ENCODE measurements at regions not wholly inside any gene's neighbourhood (a gene's known extent, or its start where the extent isn't known, plus 50 kb on each side); places are given as distances from the start of the nearest gene placed in this dataset.

DNA sequence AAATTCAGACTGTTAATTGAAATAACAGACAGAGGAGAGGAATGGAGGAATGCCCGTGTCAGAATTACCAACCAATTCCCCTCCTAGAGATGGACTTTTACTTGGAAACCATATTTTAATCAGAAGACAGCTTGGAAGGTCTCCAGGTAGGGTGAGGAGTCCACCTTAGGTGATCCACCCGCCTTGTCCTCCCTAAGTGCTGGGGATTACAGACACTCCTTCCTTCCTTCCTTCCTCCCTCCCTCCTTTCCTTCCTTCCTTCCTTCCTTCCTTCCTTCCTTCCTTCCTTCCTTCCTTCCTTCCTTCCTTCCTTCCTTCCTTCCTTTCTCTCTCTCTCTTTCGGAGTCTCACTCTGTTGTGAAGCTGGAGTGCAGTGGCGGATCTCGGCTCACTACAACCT is 328.0 kb downstream of the RAPGEF2 start:
- H3K4me3 Mint-ChIP-seq, result no peak overlapping the region
- no peak overlapping the region for H3K27ac Mint-ChIP-seq
- H3K27me3 Mint-ChIP-seq, result peaks cover 2% of the 10 kb centered on the region
- no peaks in the 10 kb centered on the region for H3K9me3 Mint-ChIP-seq
- H3K4me1 Mint-ChIP-seq, result peaks cover 0 to 5% (median 2%) of the 10 kb centered on the region in 3 donors
- H3K36me3 Mint-ChIP-seq, result no peaks in the 10 kb centered on the region

DNA sequence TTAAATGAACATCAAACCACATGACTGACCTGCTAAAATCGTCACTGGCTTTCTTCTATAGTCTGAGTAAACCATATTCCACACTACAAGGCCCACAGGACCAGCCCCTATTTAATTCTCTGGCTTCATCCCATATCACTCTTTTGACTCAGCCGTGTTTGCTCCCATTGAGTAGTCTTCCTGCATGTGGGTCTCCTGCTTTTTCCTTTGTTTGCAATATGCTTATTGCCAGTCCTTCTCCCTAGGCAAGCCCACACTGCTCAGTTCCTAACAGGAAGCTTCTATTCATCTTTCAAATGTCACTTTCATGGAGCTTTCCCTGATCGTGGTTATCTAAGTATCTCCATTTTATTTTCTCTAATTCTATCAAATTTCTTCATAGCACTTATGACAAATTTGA is 329.6 kb downstream of the RAPGEF2 start:
- Mint-ChIP-seq H3K4me3 (no peak overlapping the region), H3K27ac (no peak overlapping the region), H3K27me3 (peaks cover 2% of the 10 kb centered on the region), H3K36me3 (no peaks in the 10 kb centered on the region), H3K4me1 (peaks cover 0 to 5% (median 2%) of the 10 kb centered on the region in 3 donors), H3K9me3 (no peaks in the 10 kb centered on the region)

DNA sequence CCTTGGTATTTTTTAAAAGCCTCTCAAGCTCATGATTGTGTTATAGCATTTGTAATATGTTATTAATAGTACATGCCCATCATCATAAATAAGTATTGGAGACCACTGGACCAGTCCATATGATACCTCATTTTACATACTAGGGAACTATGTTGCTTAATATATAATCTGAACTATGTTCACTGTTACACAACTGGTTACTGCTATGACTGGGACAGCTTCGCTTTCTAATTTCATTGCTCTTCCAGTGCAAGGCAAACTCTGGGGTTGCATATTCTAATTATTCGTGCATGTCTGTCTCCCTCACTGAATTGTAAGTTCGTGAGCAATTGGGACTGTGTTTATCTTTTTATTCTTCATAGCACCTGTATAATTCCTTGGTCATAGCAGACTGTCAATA is 330.5 kb downstream of the RAPGEF2 start:
- Mint-ChIP-seq H3K36me3 (no peaks in the 10 kb centered on the region), H3K4me1 (peaks cover 0 to 5% (median 2%) of the 10 kb centered on the region in 3 donors), H3K4me3 (no peak overlapping the region), H3K27ac (no peak overlapping the region), H3K9me3 (no peaks in the 10 kb centered on the region), H3K27me3 (peaks cover 2% of the 10 kb centered on the region)

DNA sequence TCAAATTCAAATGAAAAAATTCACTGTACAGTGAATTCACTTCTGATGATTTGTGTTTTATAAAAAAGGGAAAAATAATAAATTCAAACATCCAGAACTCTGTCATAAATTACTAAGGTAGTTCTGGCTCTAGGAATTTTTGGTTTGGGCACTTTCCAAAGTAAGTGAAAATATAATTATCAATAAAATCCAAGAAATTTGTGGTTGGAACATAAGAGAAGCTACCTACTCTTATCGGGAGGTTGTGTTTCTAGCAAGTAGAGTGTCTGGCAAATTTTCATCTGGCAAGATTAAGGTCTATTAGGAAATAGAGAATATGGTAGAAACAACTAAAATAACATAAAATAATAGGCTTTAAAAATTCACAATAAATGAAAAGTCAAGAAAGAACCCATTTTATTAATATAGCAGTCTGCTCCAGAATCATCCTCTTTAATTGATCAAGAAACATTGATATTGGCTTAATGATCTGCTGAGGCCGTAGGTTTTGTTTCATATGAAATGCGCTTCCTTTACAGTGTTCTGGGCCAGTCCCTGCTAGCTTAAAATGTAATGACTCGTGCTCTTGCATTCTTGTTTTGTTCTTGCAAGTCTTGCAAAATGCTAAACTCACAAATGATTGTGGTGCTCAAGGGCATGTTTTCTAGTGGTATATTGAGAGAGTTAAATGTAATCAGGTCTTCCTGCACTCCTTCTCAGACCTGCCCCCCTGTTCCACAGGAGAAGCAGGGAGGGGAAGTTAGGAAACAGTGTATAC is 331.4 kb downstream of the RAPGEF2 start:
- Mint-ChIP-seq H3K27ac (peak overlapping the region in 1 of 3 donors; percentile 64), H3K4me1 (peaks cover 0 to 5% (median 2%) of the 10 kb centered on the region in 3 donors), H3K27me3 (peaks cover 4% of the 10 kb centered on the region), H3K36me3 (no peaks in the 10 kb centered on the region), H3K4me3 (no peak overlapping the region), H3K9me3 (no peaks in the 10 kb centered on the region)

DNA sequence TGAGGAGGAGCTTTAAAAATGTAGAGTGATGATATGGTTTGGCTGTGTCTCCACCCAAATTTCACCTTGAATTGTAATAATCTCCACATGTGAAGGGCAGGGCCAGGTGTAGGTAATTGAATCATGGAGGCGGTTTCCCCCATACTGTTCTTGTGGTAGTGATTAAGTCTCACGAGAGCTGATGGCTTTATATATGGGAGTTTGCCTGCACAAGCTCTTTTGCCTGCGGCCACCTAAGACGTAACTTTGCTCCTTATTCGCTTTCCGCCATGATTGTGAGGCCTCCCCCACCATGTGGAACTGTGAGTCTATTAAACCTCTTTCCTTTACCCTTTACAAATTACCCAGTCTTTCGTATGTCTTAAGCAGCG is 332.0 kb downstream of the RAPGEF2 start:
- peak overlapping the region in 1 of 3 donors; percentile 64 for H3K27ac Mint-ChIP-seq

DNA sequence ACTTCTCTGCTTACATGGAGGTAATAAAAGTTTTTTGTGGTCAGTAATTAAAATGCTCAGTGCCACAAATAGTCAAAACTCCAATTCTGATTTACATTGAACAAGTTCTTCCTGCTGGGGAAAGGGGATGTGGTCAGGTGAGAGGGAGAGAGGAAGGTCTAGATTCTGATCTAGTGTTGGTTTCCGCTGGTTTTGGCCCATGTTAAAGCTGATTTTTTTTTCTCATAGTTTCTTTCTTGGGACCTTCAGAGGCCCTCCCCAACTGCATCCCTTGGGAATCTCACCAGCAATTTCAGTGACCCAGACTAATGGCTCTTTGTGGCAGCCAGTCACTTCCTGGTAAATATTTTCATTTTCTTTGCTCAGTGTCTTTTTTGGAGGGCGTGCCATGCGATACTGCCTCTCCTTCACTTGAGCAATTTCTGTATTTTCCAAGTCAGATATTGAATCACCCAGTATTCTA is 332.7 kb downstream of the RAPGEF2 start:
- peaks cover 4% of the 10 kb centered on the region for H3K27me3 Mint-ChIP-seq
- no peaks in the 10 kb centered on the region for H3K36me3 Mint-ChIP-seq
- H3K4me1 Mint-ChIP-seq, result peaks cover 0 to 5% (median 0%) of the 10 kb centered on the region in 3 donors
- H3K27ac Mint-ChIP-seq, result no peak overlapping the region
- no peak overlapping the region for H3K4me3 Mint-ChIP-seq
- H3K9me3 Mint-ChIP-seq, result no peaks in the 10 kb centered on the region

More for the DNA sequence above, 332.0 kb downstream of the RAPGEF2 start:
- H3K4me3 Mint-ChIP-seq, result no peak overlapping the region
- H3K4me1 Mint-ChIP-seq, result peaks cover 0 to 5% (median 2%) of the 10 kb centered on the region in 3 donors
- H3K36me3 Mint-ChIP-seq, result no peaks in the 10 kb centered on the region
- H3K27me3 Mint-ChIP-seq, result peaks cover 4% of the 10 kb centered on the region
- H3K9me3 Mint-ChIP-seq, result no peaks in the 10 kb centered on the region

DNA sequence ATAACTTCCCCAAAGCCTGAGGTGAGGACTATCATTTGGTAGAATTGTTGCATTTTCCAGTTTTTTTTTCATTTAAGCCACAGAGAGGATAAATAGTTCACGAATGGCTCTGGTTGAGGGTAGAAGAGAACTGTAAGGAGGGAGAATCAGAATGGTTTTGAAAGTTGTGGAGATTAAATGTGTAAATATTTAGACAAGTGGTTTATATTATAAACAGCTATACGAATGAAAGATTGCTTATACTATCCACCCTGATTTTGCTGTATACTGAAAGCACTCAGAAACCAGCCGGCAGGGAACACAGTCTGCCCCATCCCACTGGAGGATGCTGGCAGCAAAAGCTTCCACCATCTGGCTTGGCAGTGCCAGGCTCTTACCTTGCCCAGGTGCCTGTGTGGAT is 341.1 kb downstream of the RAPGEF2 start:
- Mint-ChIP-seq H3K4me3 (no peak overlapping the region), H3K27me3 (peaks cover 6% of the 10 kb centered on the region), H3K36me3 (no peaks in the 10 kb centered on the region), H3K9me3 (no peaks in the 10 kb centered on the region), H3K4me1 (no peaks in the 10 kb centered on the region), H3K27ac (no peak overlapping the region)

DNA sequence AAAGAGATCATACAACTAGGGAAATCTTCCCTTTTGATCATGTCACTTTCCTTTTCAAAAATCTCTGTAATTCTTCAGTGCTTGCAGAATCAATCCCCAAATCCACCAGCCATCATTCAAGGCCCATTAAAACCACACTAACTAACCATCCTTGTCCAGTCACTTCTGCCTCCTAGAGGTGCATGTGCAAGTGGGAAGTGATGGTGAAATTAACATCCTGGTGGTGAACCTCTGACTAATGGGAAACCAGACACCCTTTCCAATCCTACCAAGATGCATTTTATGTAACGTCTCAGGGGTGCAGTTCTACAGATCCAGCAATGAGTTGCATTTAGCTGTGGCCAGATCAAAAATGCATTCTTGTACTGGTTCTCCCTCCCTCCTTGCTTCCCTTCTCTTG is 341.8 kb downstream of the RAPGEF2 start:
- H3K27ac Mint-ChIP-seq, result no peak overlapping the region
- no peaks in the 10 kb centered on the region for H3K4me1 Mint-ChIP-seq
- no peak overlapping the region for H3K4me3 Mint-ChIP-seq
- H3K36me3 Mint-ChIP-seq, result no peaks in the 10 kb centered on the region
- no peaks in the 10 kb centered on the region for H3K9me3 Mint-ChIP-seq
- peaks cover 6% of the 10 kb centered on the region for H3K27me3 Mint-ChIP-seq

DNA sequence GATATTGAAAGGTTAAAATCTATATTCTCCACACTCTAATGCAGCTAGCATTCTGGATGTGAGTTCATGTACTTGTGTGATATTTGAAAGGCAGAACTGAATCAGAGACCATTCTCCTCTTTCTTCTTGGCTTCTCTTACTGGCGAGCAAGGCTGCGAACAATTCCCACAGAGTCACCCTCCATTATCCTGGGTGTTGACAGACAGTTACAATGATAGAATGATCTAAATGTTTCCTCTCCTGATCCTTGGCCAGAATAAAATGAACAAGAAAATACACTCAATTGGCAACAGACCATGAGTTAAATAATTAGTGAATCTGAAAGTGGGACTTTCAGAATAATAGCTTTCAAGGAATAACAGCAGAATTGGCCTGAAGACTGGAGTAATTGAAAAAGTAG is 342.8 kb downstream of the RAPGEF2 start:
- Mint-ChIP-seq H3K4me3 (no peak overlapping the region), H3K4me1 (no peaks in the 10 kb centered on the region), H3K36me3 (no peaks in the 10 kb centered on the region), H3K27me3 (peaks cover 6% of the 10 kb centered on the region), H3K27ac (no peak overlapping the region), H3K9me3 (no peaks in the 10 kb centered on the region)

DNA sequence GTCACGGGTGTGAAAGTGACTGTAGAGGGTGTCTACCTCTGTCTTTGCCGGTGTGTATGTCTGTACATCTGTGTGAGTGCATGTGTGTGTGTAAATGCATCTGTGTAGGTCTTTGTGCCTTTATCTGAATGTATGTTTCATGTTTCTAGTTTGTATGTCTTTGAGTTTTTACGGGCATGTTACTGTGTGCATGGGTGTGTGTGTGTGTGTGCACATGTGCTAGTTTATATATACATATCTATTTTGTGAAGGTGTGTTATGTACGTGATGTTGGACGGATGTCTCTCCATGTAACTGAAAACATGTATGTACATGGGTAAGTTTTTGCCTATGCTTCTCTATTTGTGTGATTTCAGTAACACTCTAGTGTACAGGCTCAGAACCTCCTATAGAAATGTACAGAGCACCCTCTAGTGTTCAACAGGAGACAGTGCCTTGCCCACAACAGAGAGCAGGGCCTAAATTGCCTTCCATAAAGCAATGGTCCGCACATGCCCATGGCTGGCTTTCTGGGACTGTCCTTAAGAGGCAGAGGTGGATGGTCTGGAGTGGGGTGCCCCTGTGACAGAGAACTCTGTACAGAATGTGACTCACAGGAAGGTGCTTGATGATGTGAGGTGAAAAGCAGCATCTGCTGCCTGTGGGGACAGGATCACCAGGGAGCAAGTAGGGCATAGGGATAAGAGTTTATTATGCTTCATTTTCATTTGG is 343.5 kb downstream of the RAPGEF2 start:
- Mint-ChIP-seq H3K36me3 (no peaks in the 10 kb centered on the region), H3K4me3 (no peak overlapping the region), H3K27me3 (peaks cover 6% of the 10 kb centered on the region), H3K27ac (no peak overlapping the region), H3K4me1 (no peaks in the 10 kb centered on the region), H3K9me3 (no peaks in the 10 kb centered on the region)

DNA sequence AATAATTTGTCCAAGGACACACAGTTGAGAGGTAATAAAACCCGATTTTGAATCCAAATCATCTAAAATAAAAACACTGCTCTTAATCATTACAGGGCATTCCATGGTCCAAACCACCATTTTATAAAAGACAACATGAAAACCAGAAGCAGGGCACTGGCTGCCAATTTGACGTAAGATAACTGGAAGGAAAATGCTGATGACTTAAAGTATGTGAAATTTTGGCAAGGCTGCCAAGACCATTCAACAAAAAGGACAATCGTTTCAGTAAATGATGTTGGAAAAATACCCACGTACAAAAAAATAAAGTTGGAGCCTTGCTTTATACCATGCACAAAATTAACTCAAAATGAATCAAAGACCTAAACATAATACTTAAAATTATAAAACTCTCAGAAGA is 344.4 kb downstream of the RAPGEF2 start:
- Mint-ChIP-seq H3K36me3 (no peaks in the 10 kb centered on the region), H3K27ac (no peak overlapping the region), H3K4me3 (no peak overlapping the region), H3K4me1 (no peaks in the 10 kb centered on the region), H3K27me3 (peaks cover 3% of the 10 kb centered on the region), H3K9me3 (peaks cover 0 to 2% (median 0%) of the 10 kb centered on the region in 3 donors)

DNA sequence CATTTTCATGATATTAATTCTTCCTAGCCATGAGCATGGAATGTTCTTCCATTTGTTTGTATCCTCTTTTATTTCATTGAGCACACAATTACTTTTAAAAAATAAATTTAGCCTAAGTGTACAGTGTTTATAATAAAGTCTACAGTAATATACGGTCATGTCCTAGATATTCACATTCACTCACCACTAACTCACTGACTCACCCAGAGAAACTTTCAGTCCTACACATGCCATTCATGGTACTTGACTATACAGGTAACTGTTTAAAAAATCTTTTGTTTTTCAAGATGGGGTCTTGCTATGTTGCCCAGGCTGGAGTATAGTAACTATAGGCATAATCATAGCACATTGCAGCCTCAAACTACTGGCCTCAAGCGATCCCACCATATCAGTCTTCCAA is 348.1 kb downstream of the RAPGEF2 start:
- no peaks in the 10 kb centered on the region for H3K36me3 Mint-ChIP-seq

DNA sequence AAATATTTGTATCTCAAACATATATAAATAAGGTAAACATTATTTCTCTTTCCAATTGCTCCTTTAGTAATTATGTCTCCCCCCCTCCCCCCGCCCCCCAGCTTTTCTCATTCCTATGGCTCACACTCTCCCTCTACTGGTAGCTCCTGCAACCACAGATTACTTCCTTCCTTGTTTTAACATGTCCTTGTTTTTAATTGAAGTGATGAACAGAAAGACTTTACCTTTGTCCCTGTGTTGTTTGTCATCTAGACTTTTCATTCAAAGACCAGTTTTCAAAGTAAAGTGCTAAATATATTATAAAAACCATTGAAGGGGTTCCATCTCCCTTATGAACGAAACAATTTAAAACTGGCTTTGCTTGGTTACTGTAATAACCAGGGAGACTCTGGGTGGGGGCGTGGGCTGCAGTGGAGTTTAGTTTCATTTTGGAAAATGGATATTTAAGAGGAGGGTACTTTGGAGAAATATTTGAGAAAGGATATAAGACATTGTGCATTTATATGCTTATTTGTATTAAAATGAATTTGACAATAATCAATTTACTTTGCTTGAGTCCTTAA is 352.9 kb downstream of the RAPGEF2 start:
- H3K4me1 Mint-ChIP-seq, result no peaks in the 10 kb centered on the region
- peaks cover 2% of the 10 kb centered on the region for H3K27me3 Mint-ChIP-seq
- H3K9me3 Mint-ChIP-seq, result peaks cover 0 to 2% (median 0%) of the 10 kb centered on the region in 3 donors
- H3K4me3 Mint-ChIP-seq, result no peak overlapping the region
- no peak overlapping the region for H3K27ac Mint-ChIP-seq
- no peaks in the 10 kb centered on the region for H3K36me3 Mint-ChIP-seq

More for the DNA sequence above, 348.1 kb downstream of the RAPGEF2 start:
- Mint-ChIP-seq H3K9me3 (peaks cover 0 to 2% (median 0%) of the 10 kb centered on the region in 3 donors), H3K27me3 (no peaks in the 10 kb centered on the region), H3K4me1 (no peaks in the 10 kb centered on the region), H3K4me3 (no peak overlapping the region), H3K27ac (no peak overlapping the region)

DNA sequence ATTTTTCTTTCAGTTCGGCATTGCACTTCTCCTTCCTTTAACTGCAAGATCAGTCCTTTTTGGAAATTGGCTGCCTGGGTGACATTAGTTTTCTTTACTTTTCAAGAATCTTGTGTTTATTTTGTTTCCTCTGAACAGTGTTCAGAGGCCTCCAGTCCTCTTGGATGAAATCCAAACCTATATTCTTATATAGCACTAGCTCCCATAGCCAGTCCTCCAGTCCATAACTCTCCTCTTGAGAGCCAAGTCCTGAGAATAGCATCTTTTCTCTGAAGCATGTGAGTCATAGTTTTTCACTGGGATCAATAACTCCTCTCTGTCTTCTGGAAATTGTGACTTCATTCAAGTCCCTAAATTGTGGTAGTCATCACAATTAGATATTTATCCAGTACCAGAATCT is 357.5 kb downstream of the RAPGEF2 start:
- peaks cover 1 to 15% (median 7%) of the 10 kb centered on the region in 3 donors for H3K9me3 Mint-ChIP-seq

DNA sequence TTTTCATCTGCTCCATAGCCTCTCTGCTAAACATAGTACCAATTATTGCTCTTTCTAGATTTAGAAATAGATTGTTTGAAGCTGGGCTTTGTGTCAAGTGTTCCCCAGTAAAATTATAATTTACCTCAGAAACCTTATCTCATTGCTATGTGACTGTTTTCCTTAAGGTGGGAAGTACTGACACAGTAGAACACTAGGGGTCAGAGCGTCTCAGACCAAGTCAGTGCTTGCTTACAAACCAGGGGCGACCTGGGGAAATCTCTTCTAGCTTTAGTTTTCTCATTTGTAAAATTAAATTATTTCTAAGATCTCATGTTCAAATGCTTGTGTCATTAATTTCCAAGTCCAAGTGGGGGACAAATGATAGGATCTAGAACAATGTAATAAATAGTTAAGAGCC is 360.4 kb downstream of the RAPGEF2 start:
- H3K27me3 Mint-ChIP-seq, result peaks cover 4% of the 10 kb centered on the region
- H3K9me3 Mint-ChIP-seq, result peaks cover 1 to 15% (median 9%) of the 10 kb centered on the region in 3 donors
- no peak overlapping the region for H3K27ac Mint-ChIP-seq
- H3K4me3 Mint-ChIP-seq, result no peak overlapping the region
- H3K4me1 Mint-ChIP-seq, result no peaks in the 10 kb centered on the region
- H3K36me3 Mint-ChIP-seq, result peaks cover 2% of the 10 kb centered on the region

More for the DNA sequence above, 357.5 kb downstream of the RAPGEF2 start:
- Mint-ChIP-seq H3K4me3 (no peak overlapping the region), H3K27ac (no peak overlapping the region), H3K4me1 (no peaks in the 10 kb centered on the region), H3K36me3 (peaks cover 2% of the 10 kb centered on the region), H3K27me3 (peaks cover 2% of the 10 kb centered on the region)

Measured in IgD-negative memory B cell (primary cell).